HG02840 (cell line): ENCODE measurements at regions not wholly inside any gene's neighbourhood (a gene's known extent, or its start where the extent isn't known, plus 50 kb on each side); places are given as distances from the start of the nearest gene placed in this dataset.
"Not testable (repeated sequence)": the region's sequence is repeated elsewhere in the genome, so short reads cannot be mapped to it uniquely, and the experiment has no call there.

Experiments used
- ATAC-seq: cut with Tn5 transposase; IDR thresholded peaks from one replicate; pipeline ENCODE4 v1.9.1; 2021; ENCODE audit warnings: mild to moderate bottlenecking, moderate library complexity, moderate number of reproducible peaks; ENCODE audit not compliant: unreplicated experiment, low FRiP score

DNA sequence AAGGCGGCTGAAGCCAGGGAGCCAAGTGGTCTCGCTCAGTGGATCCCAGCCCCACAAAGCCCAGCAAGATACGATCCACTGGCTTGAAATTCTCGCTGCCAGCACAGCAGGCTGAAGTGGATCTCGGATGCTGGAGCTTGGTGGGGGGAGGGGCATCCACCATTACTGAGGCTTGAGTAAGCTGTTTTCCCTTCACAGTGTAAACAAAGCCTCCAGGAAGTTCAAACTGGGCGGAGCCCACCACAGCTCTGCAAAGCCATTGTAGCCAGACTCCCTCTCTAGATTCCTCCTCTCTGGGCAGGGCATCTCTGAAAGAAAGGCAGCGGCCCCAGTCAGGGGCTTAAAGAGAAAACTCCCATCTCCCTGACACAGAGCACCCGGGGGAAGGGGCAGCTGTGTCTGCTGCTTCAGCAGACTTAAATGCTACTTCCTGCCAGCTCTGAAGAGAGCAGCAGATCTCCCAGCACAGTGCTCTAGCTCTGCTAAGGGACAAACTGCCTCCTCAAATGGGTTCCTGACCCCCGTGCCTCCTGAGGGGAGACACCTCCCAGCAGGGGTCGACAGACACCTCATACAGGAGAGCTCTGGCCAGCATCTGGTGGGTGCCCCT is 330.0 kb upstream of the TMEFF2 start:
- not testable (repeated sequence) for ATAC-seq

DNA sequence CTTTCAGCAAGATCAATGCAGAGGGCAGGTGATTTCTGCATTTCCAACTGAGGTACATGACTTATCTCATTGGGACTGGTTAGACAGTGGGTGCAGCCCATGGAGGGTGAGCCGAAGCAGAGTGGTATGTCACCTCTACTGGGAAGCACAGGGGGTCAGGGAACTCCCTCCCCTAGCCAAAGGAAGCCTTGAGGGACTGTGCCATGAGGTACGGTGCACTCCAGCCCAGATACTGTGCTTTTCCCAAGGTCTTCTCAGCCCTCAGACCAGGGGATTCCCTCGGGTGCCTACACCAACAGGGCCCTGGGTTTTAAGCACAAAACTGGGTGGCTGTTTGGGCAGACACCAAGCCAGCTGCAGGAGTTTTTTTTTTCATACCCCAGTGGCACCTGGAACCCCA is 329.5 kb upstream of the TMEFF2 start:
- ATAC-seq, result not testable (repeated sequence)

DNA sequence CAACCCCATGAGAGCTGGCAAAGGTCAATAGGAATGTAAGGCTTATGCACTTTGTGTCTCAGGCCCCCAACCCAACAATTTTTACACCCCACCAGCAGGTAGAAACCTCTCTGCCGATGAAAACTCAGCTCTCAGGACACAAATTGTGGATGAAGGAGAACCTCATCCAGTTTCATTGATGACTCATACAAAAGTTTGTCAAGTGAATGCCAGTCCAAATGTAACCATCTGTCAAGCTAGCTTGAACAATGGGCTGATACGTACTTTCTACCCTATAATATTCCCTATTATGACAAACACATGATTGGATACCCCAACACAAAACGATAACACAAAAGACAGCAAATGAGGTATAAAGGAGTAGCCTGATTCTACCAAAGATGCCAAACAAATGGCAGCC is 321.2 kb upstream of the TMEFF2 start:
- no peak for ATAC-seq

DNA sequence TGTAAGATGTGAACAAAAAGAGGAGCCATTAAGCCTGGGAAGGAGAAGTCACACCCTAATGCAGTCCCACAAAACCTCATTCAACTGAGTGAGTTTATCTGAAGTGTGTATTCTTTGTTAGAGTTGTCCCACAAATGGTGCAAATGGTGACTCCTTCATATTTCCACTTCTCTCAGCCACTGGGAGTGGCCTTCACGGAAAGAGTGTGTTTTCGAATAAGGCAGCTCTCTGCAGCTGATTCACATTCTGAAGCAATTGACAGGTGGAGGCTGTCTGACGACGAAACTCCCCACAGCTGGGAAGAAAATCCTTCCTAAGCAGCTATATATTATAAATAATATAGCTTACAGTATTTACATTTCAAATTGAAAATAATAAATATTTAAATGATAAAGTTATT is 318.8 kb upstream of the TMEFF2 start:
- ATAC-seq, result no peak

DNA sequence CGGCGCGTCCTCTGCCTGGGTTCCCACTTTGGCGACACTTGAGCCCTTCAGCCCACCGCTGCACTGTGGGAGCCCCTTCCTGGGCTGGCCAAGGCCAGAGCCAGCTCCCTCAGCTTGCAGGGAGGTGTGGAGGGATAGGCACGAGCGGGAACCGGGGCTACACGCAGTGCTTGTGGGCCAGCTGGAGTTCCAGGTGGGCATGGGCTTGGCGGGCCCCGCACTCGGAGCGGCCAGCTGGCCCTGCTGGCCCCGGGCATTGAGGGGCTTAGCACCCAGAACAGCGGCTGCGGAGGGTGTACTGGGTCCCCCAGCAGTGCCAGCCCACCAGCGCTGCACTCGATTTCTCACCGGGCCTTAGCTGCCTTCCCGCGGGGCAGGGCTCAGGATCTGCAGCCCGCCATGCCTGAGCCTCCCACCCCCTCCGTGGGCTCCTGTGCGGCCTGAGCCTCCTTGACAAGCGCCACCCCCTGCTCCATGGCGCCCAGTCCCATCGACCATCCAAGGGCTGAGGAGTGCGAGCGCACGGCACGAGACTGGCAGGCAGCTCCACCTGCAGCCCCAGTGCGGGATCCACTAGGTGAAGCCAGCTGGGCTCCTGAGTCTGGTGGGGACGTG is 313.2 kb upstream of the TMEFF2 start:
- ATAC-seq, result not testable (repeated sequence)

DNA sequence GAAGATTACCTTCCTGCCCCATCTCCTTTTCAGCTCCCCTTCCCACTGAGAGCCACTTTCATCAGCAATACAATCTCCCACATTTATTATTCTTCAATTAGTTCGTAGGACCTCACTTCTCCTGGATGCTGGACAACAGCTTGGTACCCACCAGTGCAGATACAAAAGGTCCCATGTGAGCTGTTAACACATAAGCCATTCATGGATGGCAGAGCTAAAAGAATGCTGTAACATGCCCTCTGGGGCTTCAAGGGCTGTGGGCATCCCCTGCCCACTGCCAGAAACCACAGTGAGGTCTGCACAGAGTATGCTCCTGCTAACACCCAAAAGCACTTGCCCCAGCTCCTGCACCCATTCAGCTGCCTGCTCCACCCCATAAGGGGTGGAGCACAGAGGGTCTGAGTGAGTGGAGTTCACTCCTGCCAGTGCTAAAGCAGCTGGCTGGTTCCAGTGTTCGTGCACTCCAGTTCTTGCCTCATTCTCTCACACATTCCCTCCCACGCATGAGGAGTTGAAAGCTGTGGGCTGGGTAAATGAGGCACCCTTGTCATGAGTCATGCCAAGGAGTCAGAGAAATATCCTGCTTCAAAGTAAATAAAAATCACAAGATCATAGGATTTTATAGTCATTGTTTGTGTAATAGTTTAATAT is 305.9 kb upstream of the TMEFF2 start:
- ATAC-seq, result no peak

DNA sequence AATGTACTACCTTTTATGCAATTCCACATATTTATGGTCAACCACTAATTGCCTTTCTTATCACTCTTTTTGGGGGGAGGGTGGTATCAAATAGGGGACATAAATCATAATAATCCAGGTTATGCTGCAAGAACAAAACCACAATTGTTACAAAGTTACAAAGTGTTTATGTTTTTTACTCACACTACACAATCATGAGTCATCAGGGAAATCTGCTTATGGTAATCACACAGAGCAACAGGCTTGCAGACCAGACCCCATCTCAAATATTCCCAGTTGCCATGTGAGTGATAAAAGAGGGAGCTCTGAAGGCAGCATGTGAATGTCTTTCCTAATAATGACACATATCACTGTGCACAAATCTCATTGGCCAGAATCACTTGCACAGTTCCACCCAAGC is 304.7 kb upstream of the TMEFF2 start:
- ATAC-seq, result no peak

DNA sequence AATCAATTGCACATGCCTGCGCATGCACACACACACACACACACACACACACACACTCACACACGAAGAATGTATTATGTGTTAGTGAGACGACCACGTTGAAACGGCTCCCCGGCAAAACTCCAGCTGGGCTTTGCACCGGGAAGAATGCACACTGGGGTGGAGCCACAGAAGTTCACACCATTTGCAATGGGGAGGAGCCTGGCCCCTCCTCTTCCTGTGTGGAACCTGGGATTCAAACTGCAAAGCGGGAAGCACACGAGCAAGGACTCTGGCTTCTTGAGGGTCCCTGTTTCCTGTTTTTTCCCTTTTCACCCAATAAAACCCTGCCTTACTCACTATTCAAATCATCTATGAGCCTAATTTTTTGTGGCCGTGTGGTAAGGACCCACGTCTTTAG is 304.0 kb upstream of the TMEFF2 start:
- ATAC-seq, result no peak

DNA sequence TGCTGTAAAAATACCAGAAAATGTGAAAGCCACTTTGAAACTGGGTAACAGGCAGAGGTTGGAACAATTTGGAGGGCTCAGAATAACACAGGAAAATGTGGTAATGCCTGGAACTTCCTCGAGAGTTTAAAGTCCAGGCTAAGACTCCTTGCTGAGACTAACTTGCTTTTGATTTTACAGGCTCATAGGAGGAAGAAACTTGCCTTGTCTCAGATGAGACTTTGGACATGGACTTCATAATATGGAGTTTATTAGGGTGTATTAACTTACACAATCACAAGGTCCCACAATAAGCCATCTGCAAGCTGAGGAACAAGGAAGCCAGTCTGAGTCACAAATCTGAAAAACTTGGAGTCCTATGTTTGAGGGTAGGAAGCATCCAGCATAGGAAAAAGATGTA is 293.4 kb upstream of the TMEFF2 start:
- ATAC-seq, result not testable (repeated sequence)

DNA sequence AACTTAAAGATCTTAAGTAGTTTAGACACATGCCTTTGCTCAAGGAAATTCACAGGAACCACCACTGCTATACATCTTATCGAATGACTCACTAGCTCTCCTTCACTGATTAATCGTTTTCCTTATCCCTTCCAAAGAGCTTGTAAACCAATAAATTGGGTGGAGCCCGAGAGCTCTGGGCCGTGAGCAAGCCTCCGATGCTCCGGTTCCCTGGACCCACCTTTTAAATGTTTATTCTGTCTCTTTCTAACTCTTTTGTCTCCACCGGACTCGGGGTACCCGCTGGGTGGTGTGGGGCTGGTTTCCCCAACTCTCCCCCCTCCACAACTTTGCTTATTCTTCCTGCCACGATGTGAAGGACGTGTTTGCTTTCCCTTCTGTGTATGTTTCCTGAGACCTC is 292.9 kb upstream of the TMEFF2 start:
- no peak for ATAC-seq

DNA sequence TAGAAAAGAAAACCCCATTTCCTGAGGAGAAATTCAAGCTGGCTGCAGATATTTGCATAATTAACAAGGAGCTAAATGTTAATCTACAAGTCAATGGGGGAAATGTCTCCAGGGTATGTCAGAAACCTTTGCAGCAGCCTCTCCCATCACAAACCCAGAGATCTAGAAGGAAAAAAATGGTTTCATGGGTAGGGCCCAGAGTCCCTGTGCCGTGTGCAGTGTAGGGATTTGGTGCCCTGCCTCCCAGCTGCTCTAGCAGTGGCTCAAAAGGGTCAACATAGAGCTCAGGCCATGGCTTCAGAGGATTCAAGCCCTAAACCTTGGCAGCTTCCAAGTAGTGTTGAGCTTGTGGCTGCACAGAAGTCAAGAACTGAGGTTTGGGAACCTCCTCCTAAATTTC is 290.2 kb upstream of the TMEFF2 start:
- ATAC-seq, result no peak

DNA sequence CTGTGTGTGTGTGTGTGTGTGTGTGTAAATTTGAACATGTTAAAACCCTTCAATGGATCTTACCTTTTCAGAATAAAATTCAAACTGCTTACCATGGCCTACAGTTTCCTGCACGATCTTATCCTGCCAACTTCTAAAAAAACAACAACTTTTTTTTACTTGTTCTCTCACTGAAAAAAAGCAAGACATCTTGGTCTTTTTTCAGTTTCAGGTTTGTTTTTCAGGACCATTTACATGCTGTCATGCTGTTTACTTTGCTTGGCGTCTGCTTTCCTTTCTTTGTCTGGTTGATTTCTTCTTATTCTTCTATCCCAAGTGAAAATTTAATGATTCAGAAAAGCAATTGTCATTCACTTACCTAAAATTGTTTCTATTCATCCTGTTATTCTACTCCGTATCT is 286.3 kb upstream of the TMEFF2 start:
- ATAC-seq, result no peak

DNA sequence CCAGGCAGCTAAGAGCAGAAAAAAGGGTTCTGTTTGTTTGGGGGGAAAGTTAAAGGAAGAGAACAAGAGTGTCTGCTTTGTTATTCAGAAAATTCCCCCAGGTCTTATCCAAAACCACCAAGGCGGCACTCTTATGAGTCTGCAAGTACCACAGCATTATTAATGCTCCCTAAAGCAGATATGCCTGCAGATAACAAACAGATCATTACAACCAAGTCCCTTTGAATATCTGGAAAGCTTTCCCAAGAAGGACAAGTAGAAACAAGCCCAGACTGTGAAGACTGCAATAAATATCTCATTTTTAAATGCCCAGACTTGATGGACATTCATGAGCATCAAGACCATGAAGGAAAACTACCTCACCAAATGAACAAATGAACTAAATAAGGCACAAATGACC is 278.6 kb upstream of the TMEFF2 start:
- ATAC-seq, result no peak

DNA sequence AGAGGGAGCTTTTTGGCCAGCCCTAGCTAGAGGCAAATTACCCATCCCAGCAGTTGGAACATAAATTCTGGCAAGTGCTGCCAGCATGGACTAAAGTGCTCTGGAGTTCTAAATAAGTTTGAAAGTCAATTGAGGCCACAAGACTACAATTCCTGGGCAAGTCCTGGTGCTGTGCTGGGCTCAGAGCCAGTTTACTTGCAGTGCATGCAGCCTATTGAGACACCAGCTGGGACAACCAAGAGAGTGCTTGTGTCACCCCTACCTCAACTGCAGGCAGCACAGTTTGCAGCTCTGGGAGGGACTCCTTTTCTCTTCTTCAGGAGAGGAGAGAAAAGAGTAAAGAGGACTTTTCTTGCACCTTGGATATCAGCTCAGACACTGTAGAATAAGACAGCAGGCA is 277.2 kb upstream of the TMEFF2 start:
- no peak for ATAC-seq

DNA sequence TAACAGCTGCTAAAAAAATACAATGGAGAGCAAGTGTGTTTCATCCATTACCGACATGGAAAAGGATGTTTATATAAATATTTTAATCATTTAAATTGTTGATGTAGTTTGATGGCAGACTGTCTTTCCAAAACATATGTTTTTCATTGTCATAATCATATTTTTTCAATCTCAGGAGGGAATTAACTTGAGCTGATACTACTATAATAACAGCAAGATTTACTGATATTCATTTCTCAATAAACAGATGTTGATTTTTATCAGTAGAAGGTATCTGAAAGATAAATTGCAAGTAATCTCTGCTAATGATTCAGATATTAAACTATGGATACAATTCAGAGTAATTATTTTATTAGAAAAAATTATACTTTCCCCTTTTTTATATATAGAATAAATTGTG is 274.9 kb upstream of the TMEFF2 start:
- no peak for ATAC-seq

DNA sequence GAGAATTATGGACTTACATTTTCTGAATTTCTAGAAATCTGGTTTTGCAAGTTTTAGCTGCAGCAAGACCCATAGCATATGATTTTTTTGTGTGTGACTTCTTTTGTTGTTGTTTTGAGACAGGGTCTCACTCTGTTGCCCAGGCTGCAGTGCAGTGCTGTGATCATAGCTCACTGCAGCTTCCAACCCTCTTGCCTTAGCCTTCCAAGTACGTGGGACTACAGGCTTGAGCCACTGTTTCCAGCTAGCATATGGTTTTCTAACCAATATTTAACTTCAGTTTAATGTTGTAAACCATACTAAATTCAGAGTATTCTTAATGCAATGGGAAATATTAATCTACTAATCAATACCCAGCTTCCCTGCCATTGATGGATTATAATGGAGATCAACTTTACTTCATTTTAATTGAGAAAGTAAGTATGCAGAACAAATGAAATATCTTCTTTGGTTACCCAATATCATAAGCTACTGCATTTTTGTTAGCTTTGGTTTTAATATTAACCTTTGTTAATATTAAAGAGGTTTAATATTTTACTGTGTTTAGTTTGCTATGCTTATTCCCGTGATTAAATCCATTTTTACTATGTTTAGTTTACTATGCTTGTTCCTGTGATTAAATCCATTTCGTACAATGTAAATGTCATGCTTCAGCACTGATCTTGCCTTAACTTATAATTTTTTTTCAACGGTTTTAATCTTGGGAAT is 273.4 kb upstream of the TMEFF2 start:
- no peak for ATAC-seq

DNA sequence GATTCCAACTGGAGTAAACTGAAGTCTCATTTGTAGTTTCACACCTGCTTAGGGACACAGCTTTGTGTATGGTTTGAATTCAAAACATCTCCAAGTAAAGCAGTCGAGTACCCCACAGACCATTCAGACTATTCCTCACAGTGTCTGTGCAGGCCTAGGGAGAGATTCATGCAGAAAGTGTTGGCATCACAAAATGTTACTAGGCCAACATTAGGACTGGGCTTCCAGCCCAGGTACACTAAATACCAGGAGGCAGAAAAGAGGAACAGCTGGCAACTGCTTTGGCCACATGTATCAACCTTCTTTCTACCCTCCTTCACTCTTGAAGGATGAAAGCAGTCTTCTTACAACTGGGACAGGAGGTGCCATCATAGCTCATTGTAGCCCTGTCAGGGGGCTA is 270.4 kb upstream of the TMEFF2 start:
- ATAC-seq, result no peak

DNA sequence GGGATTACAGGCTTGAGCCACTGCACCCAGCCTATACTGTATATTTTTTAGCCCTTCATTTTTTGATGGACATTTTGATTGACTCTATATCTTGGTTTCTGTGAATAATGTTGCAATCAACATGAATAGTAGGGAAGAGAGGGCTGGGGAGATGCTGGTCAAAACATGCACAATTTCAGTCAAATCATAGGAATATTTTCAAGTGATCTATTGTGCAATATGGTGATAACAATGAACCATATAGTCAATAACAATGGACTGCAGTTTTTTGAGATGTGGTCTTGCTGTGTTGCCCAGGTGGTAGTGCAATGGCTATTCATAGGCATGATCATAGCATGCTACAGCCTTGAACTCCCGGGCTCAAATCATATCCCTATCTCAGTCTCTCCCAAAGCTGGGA is 264.7 kb upstream of the TMEFF2 start:
- no peak for ATAC-seq

DNA sequence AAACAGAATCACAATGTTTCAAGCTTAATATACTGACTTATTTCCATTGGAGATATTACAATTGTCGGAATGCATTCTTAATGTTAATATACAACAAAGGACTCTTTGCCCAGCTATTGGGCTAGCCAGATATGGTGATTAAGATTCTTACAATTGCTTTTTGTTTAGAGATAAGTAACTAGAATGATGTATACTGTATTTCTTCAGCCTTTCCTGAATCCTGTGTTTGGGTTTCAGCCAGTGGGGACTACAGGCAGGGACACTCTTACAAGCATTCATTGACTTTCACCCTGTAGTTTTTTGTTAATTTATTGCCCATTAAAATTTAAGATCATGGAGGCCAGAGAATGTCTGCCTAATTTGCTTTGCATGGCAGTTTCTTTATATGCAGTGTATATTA is 254.1 kb upstream of the TMEFF2 start:
- ATAC-seq, result no peak

DNA sequence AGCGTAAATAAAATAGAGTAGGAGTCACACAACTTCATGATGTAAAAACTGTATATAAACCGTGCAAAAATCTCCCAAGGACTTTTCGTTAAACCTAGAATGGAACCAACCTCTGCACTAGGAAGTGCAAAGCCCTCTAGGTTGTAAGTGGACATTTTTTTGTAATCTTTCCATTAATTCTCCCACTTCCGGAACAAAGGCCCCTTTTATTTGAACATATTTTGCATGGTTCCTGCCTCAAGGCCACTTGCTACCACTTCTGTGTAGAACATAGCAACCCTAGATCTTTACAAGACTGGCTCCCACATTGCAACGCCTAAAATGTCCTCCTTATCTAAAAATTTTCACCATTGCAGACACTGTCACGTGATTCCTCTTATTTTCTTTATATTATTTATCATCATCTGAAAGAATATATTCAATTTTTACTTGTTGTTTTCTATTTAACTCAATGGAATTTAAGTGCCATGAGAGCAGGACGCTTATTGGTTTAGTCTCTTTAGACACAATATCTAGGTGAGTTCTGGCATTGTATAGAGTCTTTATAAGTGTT is 249.6 kb upstream of the TMEFF2 start:
- no peak for ATAC-seq

DNA sequence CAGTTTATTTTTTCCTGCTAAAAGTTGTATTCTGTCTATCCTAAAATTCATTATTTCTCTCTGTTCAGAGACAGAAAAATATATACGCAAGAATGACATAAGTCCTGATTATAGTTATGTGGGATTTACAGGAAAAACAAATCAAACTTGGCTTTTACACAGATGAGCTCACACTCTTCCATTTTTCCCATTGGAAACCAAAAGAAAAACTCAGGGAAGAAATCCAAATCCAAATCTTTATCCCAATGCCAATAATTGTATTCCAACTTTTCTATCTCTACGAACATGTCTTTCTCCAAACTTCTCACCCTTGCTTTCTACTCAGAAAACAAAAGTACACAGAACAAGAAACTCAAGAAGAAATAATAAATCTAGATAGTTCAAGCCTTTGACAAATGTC is 249.1 kb upstream of the TMEFF2 start:
- ATAC-seq, result no peak
